RPMI8226 (cell line): ENCODE measurements at regions not wholly inside any gene's neighbourhood (a gene's known extent, or its start where the extent isn't known, plus 50 kb on each side); places are given as distances from the start of the nearest gene placed in this dataset.

Experiments
- DNase-seq: peaks from one replicate; pipeline ENCODE4 v3.0.0-alpha.2; 2015

DNA sequence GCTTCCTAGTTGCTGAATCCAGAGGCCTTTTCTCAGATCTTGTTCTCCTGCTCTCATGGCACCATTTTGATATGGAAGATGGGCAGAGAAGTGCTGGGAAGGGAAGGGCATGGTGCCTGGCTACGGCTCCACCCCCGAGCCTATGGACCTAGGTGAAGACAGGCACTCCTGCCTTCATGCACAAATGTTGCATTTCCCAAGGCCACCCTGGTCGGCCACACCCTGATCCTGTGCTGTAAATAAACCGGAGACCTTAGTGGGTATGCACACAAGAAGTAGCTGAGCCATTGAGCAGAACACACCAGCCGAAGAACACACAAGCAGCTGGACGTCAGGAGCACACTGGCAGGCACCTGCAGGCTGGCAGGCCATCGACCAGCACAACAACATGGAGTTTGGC lies 261.6 kb downstream of the SHQ1 start:
- DNase-seq: no peak

DNA sequence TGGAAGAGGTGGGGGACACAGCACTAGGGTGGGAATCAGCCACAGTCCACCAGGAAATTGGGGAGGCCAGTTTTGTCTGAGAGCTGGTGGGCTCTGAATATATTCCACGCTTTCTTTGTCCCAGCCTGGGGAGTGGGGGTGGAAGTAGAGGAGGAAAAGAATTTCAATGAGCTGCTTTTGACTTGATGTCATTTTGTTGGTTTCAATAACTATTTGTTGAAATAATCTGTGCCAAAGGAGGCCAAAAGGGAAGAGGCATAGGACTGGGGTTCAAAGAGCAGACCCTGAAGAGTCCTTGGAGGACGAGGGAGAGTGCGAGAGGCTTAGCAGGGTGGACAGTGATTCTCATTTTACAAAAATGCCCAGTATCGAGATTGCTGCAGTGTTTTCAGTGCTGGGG lies 262.3 kb downstream of the SHQ1 start:
- DNase-seq: no peak

DNA sequence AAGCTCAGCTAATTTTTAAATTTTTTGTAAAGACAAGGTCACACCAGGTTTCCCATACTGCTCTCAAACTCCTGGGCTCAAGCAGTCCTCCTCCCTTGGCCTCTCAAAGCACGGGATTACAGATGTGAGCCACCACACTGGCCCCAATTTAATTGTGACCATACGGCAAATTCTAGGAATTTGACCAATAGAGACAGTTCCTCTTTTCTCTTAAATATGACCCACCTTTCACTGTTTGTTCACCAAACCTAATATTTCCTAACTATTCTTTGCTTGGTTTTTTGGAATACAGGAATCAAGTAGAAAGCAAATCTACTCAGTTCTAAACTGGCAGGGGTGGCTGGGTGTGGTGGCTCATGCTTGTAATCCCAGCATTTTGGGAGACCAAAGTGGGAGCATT lies 264.0 kb downstream of the SHQ1 start:
- DNase-seq: no peak

DNA sequence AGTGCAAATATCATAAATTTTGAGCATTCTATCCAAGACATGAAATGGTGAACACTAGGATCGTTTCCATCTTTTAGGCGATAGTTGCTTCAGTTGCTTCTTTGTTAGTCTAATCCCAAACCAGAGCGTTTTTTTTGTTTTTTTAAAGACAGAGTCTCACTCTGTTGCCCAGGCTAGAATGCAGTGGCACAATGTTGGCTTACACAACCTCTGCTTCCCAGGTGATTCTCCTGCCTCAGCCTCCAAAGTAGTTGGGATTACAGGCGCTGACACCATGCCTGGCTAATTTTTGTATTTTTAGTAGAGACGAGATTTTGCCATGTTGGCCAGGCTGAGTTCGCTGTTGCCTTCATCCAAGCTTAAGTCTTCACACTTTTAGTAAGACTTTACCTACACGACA lies 265.3 kb downstream of the SHQ1 start:
- DNase-seq: no peak

DNA sequence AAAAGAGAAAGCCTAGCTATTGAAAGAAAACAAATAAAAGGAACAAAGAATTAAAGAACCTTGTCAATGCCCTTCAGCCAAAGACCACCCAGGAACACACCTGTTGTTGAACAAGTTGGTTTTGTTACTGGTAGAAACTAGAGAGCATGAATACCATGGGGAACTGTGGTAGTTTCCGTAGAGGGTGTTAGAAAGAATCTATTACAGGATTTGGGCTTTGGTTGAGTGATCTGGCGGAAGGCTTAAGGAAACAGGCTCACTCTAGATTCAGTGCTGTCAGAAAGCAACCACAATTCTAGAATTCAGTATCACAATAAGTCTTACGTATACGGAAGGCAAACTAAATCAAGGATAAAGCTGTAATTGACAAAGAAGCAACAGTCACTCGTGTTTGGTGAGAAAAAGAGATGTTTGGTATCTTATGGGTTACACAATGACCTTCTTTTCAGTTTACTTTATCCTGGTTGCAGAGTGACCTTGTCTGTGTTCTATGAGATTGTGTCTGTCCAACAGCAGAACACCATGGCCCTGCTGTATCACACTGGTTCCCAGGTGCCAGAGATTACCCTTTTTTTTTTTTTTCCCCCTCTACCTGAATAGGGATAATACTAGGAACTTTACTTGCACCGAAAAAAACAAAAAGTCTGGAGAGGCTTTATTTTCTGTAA lies 265.9 kb downstream of the SHQ1 start:
- no peak for DNase-seq

DNA sequence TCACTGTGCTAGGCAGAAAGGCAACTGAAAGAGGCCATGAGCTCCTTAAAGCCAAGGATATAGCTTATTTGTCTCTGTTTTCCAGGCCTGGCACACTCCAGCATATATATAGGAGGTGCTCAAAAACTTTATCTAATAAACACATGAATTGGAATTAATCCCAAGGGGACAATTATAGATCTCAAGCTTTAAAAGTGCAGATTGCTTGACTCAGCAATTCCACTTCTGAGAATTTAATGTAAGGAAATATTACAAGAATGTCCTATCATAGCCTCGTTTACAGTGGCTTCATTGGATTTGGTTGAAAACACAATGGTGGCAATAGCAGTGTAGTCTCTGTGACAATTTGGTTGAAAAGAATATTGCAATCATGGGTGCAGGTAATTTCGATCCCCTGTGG lies 267.3 kb downstream of the SHQ1 start:
- DNase-seq: no peak

DNA sequence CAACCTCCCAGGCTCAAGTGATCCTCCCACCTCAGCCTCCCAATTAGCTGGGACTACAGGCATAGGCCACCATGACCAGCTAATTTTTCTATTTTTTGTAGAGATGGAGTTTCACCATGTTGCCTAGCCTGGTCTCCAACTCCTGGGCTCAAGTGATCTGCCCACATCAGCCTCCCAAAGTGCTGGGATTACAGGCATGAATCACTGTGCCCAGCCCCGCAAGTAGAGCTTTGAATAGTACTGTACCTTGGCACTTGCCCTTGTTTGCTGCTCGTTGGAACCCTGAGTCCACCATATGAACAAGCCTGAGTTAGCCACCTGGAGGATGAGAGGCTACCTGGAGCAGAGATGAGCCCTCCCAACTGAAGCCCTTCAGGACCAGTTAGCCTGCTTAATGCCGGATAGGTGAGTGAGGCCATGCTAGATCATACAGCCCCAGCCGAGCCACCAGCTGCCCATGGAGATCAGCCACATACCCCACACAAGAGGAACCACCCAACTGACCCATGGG lies 267.9 kb downstream of the SHQ1 start:
- DNase-seq: no peak

DNA sequence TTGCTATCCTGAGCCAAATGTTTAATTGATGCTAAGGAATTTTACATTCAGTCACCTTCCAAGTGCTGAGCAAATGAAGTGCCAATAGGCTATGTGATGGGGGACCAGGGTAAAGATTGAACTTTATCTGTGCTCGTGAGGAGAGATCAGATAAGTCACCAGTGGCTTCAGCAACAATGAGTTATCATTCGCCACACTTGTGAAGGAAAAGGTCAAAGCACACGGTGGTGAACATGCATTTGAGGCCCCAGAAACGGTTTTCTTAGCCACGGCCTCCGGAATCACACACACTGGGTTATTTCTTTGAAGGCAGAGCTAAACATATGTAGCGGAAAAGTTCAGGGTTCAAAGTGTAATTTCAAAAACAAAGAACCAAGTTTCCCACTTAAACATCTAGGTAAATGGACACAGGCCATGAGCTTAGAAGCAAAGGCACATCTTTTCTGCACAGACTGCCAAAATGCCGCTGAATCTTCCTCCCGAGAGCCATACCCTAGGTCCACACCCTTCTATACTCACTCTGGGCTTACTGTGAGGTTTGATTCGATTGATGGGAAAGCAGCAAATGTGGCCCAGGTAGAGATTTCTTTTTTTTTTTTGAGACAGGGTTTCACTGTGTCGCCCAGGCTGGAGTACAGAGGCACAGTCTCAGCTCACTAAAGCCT lies 268.5 kb downstream of the SHQ1 start:
- DNase-seq: no peak

DNA sequence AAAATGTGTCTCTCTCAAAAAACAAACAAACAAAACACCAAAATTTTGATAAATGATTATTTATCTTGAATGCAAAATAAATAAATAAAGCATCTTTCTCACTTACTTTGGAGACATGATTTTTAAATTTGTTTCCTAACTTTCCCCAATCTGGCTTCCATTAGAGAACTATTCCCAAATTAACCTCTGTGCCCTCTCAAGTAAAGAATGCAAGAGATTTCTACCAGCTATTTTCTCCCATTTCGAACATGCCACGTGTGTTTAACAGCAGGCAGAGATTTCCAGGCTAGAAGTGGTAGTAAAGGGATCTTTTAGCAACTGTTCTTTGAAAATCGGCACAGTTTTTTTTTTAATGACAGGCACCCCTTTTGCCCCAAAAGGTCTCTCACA lies 269.1 kb downstream of the SHQ1 start:
- no peak for DNase-seq

DNA sequence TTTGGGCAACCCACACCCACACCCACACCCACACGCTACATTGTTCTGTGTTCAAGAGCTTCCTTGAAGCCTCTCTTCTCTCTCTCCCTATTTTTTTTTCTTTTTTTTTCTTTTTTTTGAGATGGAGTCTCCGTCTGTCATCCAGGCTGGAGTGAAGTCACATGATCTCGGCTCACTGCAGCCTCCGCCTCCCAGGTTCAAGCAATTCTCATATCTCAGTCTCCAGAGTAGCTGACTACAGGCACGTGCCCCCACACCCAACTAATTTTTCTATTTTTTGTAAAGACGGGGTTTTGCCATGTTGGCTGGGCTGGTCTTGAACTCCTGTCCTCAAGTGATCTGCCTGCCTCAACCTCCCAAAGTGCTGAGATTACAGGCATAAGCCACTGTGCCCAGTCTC lies 271.1 kb downstream of the SHQ1 start:
- no peak for DNase-seq

DNA sequence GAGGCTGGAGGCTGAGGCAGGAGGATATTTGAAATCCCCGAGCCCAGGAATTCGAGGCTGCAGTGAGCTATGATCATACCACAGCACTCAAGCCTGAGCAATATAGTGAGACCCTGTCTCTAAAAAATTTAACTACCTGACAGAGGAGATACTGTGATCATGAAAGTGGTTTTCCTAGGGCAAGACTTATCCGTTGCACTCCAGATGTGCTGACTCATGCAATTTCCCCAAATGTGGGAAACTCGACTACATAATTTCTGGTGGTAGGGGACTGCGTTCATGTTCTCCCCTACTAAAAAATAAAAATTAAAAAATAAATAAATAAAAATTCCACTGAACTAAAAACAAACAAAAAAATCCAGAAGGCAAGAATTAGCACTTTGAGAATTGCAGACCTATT lies 271.7 kb downstream of the SHQ1 start:
- no peak for DNase-seq

DNA sequence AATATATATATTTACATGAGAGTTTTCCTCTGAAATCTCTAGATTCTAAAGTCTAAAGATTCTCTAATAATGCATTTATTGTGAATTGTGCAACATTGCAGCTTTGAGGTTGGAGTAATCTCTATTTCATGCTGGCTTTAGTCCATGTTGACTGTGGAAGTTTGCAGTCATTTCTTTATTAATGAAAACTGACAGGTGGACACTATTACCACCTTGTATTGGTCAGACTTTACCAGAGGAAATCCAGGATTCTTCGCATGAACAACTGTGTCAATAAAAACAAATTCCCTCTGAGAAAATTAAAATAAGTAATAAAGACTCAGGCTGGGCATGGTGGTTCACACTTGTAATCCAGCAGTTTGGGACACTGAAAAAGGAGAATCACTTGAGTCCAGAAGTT lies 274.1 kb downstream of the SHQ1 start:
- DNase-seq: no peak

DNA sequence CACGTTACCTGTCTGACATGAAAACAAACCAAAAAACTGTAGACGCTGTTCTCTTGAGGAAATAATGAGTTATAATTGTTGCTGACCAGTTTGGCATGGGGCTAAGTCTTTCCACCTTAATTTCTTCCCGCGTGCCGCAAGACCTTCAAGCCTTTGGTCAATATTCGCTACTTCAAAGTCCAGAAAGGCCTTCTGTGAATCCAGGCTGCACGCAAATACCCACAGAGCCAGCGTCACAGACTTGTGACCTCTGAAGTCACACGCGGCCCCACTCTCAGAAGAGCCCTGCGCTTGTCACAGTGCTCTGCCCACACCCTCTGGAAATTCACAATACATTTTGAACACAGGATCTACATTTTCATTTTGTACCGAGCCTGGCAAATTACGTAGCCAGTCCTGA lies 275.2 kb downstream of the SHQ1 start:
- no peak for DNase-seq

DNA sequence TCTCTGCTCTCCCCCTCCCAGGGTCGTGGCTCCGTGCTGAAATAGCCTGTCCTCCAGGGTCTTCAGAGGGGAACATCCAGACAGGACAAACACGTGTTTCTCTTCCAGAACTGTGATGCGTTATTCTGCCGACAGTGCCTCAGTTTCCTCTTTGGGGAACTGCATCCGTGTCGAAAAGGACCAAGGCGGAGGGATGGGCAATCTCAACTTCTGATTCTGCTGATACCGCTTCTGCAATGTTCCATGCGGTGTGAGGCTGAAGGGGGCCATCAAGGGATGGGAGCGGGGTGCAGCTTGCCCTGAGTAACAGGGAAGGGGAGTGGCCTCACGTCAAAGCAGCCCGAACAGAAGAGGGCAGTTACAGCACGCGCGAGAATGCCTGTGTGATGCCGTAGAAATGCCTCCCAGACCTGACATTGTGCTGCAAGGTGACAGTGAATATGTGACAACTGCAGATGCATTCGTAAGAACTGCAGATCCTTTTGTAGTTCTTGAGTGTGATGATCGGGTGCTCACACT lies 275.7 kb downstream of the SHQ1 start:
- DNase-seq: no peak

DNA sequence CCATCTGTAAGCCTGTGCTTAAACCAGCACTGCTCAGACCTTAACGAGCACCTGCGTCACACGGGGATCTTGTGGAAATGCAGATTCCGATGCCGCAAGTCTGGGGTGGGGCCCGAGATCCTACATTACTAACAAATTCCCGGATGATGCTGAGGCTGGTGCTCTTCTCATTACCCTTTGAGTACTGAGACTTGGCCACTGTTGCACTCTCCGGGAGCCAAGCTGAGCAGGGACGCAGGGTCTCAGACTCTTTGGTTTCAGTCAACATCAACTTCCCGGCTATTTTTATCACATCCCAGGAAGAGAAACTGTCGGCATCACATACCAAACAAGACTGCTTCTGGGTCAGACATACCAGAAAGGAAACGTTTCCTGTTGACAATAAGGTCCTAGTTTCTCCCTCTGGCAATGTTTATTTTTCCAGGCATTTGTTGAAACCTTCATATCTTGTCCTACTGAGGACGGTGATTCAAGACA lies 276.6 kb downstream of the SHQ1 start:
- DNase-seq: no peak

DNA sequence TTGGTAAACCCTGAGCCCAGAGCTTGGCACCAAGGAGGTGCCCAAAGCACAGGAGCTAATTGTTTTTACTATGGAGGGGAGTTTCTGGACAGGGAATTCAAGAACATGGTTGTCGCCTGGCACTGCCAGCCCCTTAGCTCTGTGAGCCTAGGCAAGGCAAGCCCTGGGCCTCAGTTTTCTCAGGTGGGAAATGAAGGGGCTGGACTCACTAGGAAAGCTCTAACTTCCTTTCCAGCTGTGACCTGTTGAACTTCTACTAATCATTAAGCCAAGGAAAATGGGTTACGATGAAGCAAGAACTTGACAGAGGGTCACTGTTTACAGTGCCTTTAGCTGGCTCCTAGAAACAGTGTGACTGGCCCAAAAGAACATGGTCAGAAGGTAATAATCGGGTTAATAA lies 277.2 kb downstream of the SHQ1 start:
- no peak for DNase-seq

DNA sequence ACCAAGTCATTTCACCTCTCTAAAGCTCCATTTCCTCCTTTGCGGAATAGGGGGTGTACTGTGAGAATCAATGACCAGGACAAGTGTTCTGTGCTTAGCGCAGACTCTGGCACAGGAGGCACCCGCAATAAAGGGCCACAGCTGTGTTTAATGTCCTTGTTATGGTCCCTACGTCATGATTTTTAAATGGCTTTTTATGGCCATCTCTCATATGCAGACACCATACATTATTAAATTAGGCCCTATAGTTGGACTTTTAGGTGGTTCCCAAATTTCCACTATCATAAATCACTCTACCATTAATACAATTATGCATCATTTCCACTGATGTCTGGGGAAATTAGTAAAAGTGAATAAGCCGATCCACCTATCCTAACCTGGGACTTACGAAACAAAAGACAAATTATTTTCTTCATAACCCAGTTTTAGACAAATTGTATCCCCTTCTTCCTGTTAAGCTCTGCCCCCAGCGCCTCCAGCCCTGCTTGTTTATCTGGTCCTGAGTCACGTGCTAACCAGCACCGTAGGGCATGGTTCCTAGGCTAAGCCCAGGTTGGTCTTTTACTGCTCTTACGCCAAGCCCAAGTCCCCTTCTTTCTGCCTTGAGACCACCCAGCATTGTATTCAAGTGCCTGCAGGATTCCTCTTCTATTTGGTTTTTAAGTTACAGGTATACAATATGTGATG lies 278.3 kb downstream of the SHQ1 start:
- no peak for DNase-seq

DNA sequence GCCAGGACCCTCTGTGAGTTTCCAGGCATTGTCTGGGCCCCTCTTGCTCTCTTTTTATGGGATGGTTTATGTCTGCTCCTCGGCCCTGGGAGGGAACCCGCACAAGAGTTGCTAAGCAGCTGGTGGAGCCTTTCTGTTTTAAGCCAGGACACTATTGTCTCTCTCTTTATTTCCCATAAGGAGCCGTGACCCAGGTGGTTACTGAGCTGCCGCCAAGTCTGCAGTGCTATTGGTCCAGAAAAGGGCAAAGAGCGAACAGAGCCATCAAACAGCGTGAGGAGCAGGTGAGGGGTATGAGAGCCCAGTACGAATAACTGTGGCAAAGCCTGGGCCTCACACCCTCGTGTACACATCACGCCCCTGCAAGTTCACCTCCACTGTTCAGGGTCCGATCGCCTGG lies 280.2 kb downstream of the SHQ1 start:
- DNase-seq: no peak

DNA sequence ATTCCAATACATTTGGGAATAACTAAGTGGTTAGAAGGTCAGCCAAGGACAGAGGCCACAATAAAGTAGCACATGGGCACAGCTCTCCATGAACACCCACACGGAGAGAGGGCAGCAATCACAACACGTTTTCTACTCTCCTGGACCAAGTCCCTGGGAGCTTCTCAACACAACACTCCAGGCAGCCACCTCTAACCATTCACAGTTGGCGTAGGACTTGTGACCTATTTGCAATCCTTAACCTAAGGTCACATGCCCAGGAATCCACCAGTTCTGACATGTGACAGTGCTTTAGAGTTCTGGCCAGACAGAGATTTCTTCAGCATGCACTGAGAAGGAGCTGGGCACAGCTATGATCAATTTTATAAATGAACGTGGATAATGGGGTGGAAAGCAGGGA lies 280.8 kb downstream of the SHQ1 start:
- DNase-seq: no peak

DNA sequence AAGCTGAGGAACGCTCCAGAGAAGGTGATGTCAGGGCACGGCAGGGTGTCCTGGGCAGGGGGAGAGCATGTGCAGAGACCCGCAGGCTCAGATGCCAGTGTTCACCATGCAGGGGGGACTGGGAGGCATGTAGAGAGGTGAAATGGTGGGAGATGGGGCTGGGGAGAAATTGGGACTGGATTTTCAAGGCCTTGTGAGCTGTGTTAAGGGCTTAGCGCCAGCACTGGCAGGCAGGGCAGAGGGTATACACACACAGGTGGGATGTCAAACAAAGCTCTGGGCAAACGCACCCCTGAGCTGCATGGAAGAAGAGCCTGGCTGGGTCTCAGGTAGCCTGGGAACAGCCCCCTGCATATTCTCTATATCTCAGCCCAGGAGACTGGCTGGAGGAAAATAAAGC lies 282.7 kb downstream of the SHQ1 start:
- DNase-seq: no peak

DNA sequence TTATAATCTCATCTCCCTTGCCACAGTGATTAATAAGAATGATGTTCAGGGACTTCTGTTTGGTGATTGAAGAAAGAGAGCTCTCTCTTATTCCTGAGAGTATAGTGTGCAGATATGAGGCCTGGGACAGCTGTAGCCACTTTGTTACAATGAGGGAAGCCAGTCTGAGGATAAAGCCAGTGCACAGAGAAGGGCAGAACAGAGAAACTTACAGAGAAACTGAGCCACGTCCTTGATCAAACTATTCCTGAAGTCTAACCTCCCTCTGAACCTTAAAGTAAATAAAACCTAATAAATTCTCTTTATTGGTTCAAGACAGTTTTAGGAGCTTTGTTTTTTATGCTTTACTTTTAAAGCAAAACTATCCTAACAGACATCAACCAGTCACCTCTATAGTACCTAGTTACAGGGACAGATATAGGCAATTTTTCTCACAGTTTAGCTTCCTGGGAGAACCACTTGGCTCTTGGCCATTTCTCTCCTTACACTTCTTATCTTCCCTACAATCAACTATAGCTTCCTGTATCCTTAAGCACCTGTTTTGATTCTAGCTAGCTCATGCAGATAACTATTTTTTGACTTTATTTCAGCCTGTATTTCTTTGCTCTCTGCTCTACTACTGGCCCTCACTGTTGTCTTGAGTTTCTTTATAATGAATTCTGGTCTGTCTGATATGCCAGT lies 284.4 kb downstream of the SHQ1 start:
- DNase-seq: no peak

DNA sequence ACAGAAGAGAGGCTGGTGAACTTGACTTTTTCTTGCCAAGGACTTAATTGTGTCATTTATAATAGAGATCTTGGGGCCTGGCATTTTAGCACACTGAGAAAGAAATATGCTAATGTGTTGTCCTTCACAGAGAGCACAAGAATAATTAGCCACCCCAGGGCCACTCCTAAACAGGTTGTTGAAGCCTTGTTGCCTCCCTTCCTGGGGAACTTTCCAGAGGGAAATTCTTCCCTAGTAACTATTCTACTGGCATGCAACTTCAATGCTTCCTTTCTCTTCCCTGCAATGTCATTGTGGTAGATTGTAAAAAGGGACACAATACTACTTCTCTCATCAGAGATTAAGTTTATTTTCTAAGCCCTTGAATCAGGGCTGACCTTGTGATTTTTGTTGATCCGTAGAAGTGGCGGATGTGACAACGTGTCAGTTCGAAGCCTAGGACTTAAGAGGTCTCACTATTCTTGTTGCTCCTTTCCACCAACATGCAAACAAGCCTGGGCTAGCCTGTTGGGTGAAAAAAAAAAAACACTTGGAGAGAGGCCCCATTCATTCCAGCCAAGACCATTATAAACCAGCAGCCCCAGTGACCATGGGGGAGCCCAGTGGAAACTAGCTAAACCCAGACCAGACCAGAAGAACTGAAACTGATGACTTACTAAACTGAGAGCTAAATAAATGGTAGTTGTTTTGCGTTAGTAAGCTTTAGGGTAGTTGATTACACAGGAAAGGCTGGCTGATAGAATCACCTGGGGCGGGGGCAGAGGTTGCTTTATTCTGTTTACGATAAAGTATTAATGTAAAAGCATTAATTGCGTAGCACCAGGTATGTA lies 287.2 kb downstream of the SHQ1 start:
- no peak for DNase-seq
